ENCODE measurements at regions not wholly inside any gene's neighbourhood (a gene's known extent, or its start where the extent isn't known, plus 50 kb on each side); places are given as distances from the start of the nearest gene placed in this dataset.
A peak's percentile ranks its signal among the peaks of the same experiment; 100 is the strongest.
"Not testable (repeated sequence)": the region's sequence is repeated elsewhere in the genome, so short reads cannot be mapped to it uniquely, and the experiment has no call there.

GRCh38 chr7:5121256-5121655, 68.8 kb upstream of the WIPI2 start:
- not testable (repeated sequence) for DNase-seq (ENCODE audit: insufficient read length, low spot score)
- FAIRE-seq, result peak; percentile 77

- peak; percentile 80 for FAIRE-seq
- not testable (repeated sequence) for DNase-seq (ENCODE audit: insufficient read length, low spot score)
Measured at GRCh38 chr7:5131238-5131637, 58.8 kb upstream of the WIPI2 start.

- FAIRE-seq, result no peak
- no peak for DNase-seq (ENCODE audit: insufficient read length, low spot score)
Measured at GRCh38 chr7:5132539-5132938, 57.5 kb upstream of the WIPI2 start.

GRCh38 chr7:5139998-5140397, 50.0 kb upstream of the WIPI2 start:
- DNase-seq (ENCODE audit: insufficient read length, low spot score) (no peak), FAIRE-seq (no peak)

Measured in HTR-8/SVneo (cell line).